Neural progenitor cell (in vitro differentiated cells): ENCODE measurements at regions not wholly inside any gene's neighbourhood (a gene's known extent, or its start where the extent isn't known, plus 50 kb on each side); places are given as distances from the start of the nearest gene placed in this dataset. TPM values are rescaled to one million over a fixed set of nuclear protein-coding genes. Genes with fewer than 3 reads are reported as not detected.

ENCODE experiments used
- DNase-seq: peaks from one replicate; pipeline ENCODE4 v3.0.0-alpha.2; 2016; ENCODE audit warnings: low spot score
- H2AFZ ChIP-seq: fragments of 200-600 bp; sonication (generic); replicated peaks from 2 replicates; pipeline ENCODE4 v1.6.1; 2016; ENCODE audit warnings: antibody characterized with exemption
- H3F3A ChIP-seq: fragments of 200-600 bp; sonication (generic); 2 replicates; pipeline ENCODE4 v1.6.1; 2016; ENCODE audit warnings: antibody characterized with exemption, low read depth
- H3K27ac ChIP-seq: fragments of 200-600 bp; sonication (generic); 2 replicates; pipeline ENCODE4 v1.5.1; 2016; ENCODE audit warnings: mild to moderate bottlenecking
- H3K27me3 ChIP-seq: fragments of 200-600 bp; sonication (generic); 2 replicates; pipeline ENCODE4 v1.6.1; 2016; ENCODE audit warnings: mild to moderate bottlenecking, moderate library complexity
- H3K36me3 ChIP-seq: fragments of 200-600 bp; sonication (generic); 2 replicates; pipeline ENCODE4 v1.5.1; 2016
- H3K4me1 ChIP-seq: fragments of 200-600 bp; sonication (generic); 2 replicates; pipeline ENCODE4 v1.6.1; 2016; ENCODE audit warnings: mixed run types
- H3K4me2 ChIP-seq: fragments of 200-600 bp; sonication (generic); 2 replicates; pipeline ENCODE4 v1.6.1; 2016
- H3K4me3 ChIP-seq: fragments of 200-600 bp; sonication (generic); 2 replicates; pipeline ENCODE4 v1.5.1; 2016
- H3K79me2 ChIP-seq: fragments of 200-600 bp; sonication (generic); 2 replicates; pipeline ENCODE4 v1.6.1; 2016; ENCODE audit warnings: low read depth
- H3K9ac ChIP-seq: fragments of 200-600 bp; sonication (generic); 2 replicates; pipeline ENCODE4 v1.6.1; 2016
- H3K9me3 ChIP-seq: fragments of 200-600 bp; sonication (generic); 2 replicates; pipeline ENCODE4 v1.5.1; 2016; ENCODE audit warnings: low read depth
- H4K20me1 ChIP-seq: fragments of 200-600 bp; sonication (generic); 2 replicates; pipeline ENCODE4 v1.6.1; 2016; ENCODE audit warnings: low read depth
- H3K27ac Mint-ChIP-seq: 3 replicates; pipeline ENCODE4 v1.8.0; 2021; ENCODE audit warnings: mixed read lengths
- H3K27me3 Mint-ChIP-seq: 2 replicates; pipeline ENCODE4 v1.8.0; 2022; ENCODE audit warnings: low read depth, mild to moderate bottlenecking, inconsistent platforms, moderate library complexity, mixed read lengths; ENCODE audit not compliant: insufficient read depth
- H3K36me3 Mint-ChIP-seq: 3 replicates; pipeline ENCODE4 v1.8.0; 2021; ENCODE audit warnings: mixed read lengths
- H3K4me1 Mint-ChIP-seq: 3 replicates; pipeline ENCODE4 v1.8.0; 2021; ENCODE audit warnings: mixed read lengths
- H3K4me3 Mint-ChIP-seq: 3 replicates; pipeline ENCODE4 v1.8.0; 2021; ENCODE audit warnings: mild to moderate bottlenecking, moderate library complexity, mixed read lengths
- H3K9me3 Mint-ChIP-seq: 3 replicates; pipeline ENCODE4 v1.8.0; 2020; ENCODE audit warnings: mixed read lengths
- CTCF ChIP-seq: fragments of 200-600 bp; sonication (generic); IDR thresholded peaks from 2 replicates; pipeline ENCODE4 v1.5.1; 2017; ENCODE audit warnings: antibody characterized with exemption, mild to moderate bottlenecking
- EZH2 ChIP-seq: fragments of 200-600 bp; sonication (generic); IDR thresholded peaks from 2 replicates; pipeline ENCODE4 v1.6.1; 2017; ENCODE audit warnings: antibody characterized with exemption, mild to moderate bottlenecking, moderate library complexity
- EZH2phosphoT487 ChIP-seq: fragments of 200-600 bp; sonication (generic); IDR thresholded peaks from 2 replicates; pipeline ENCODE4 v1.6.1; 2017; ENCODE audit warnings: antibody characterized with exemption
- microRNA counts: library from miRNA; unstranded; fragments of <30 nt; microRNA quantifications from one replicate; lab custom pipeline; 2016
- microRNA-seq: library from miRNA; unstranded; fragments of <30 nt; microRNA quantifications from one replicate; pipeline ENCODE4, GENCODE V29; 2016
- small RNA-seq: library from RNA; depleted of rRNA; stranded (forward); fragments of <200 nt; gene quantifications from one replicate; pipeline ENCODE3, GENCODE V24; 2015

- no peaks in the 10 kb centered on the region for H3K36me3 Mint-ChIP-seq
- H3K9me3 Mint-ChIP-seq = no peaks in the 10 kb centered on the region
- H3K27me3 Mint-ChIP-seq = no peaks in the 10 kb centered on the region
These were observed 55.1 kb upstream of the PCDH20 start for GRCh38 chr13:61470786-61471185.

GRCh38 chr13:61466280-61466679, 50.6 kb upstream of the PCDH20 start:
- H3K27me3 ChIP-seq = no peaks in the 10 kb centered on the region
- Mint-ChIP-seq H3K9me3 (no peaks in the 10 kb centered on the region), H3K4me1 (no peaks in the 10 kb centered on the region), H3K27ac (no peak overlapping the region), H3K36me3 (no peaks in the 10 kb centered on the region), H3K4me3 (no peak overlapping the region), H3K27me3 (no peaks in the 10 kb centered on the region)
- TF ChIP-seq EZH2phosphoT487 = no peak
- TF ChIP-seq CTCF = peak; percentile 43
- no peaks in the 10 kb centered on the region for H3K4me1 ChIP-seq
- H3K27ac ChIP-seq = no peak overlapping the region
- H3K36me3 ChIP-seq = no peaks in the 10 kb centered on the region
- H4K20me1 ChIP-seq = no peaks in the 10 kb centered on the region
- H3K9me3 ChIP-seq = no peaks in the 10 kb centered on the region
- H3F3A ChIP-seq = no peaks in the 10 kb centered on the region
- no peak overlapping the region for H3K9ac ChIP-seq
- no peak overlapping the region for H3K4me2 ChIP-seq
- H3K4me3 ChIP-seq = no peak overlapping the region
- H3K79me2 ChIP-seq = no peaks in the 10 kb centered on the region
- peak; percentile 18 for DNase-seq
- no peak overlapping the region for H2AFZ ChIP-seq

More at GRCh38 chr13:61470786-61471185, 55.1 kb upstream of the PCDH20 start:
- no peaks in the 10 kb centered on the region for H3K27me3 ChIP-seq
- H4K20me1 ChIP-seq = no peaks in the 10 kb centered on the region
- TF ChIP-seq EZH2phosphoT487 = no peak
- no peak for TF ChIP-seq EZH2
- H3K4me3 ChIP-seq = no peak overlapping the region
- Mint-ChIP-seq H3K4me3 (no peak overlapping the region), H3K4me1 (no peaks in the 10 kb centered on the region), H3K27ac (no peak overlapping the region)
- no peak overlapping the region for H2AFZ ChIP-seq
- no peak overlapping the region for H3K27ac ChIP-seq
- H3K9ac ChIP-seq = no peak overlapping the region
- H3K9me3 ChIP-seq = no peaks in the 10 kb centered on the region
- H3K4me2 ChIP-seq = no peak overlapping the region
- no peaks in the 10 kb centered on the region for H3K79me2 ChIP-seq
- peaks cover 4% of the 10 kb centered on the region for H3F3A ChIP-seq
- no peaks in the 10 kb centered on the region for H3K4me1 ChIP-seq
- H3K36me3 ChIP-seq = no peaks in the 10 kb centered on the region
- no peak for DNase-seq

MicroRNAs encoded in the stretch of these regions (microRNA counts, 767-probe panel; counts per million panel counts)
- 460 counts per million, percentile 90 among the panel's probes with 10 or more counts for microRNA hsa-miR-548x-3p (lab: Ali Mortazavi, UCI)

Small RNAs in the stretch of these regions (microRNA-seq; reads per million reads assigned to microRNA genes)
- not detected for gene MIR4704
- gene MIR548X2 = not detected

Small RNAs in the stretch of these regions (small RNA-seq; reads per million reads assigned to genes)
- gene AL353765.1 (not detected), gene AL356102.1 (not detected), gene MIR4704 (not detected), gene MIR548X2 (not detected), gene RNU6-81P (not detected)
